Activated B cell treated with CpG ODN at 0.5 μM for 24 hours (primary cell): ENCODE measurements at regions not wholly inside any gene's neighbourhood (a gene's known extent, or its start where the extent isn't known, plus 50 kb on each side); places are given as distances from the start of the nearest gene placed in this dataset.

Experiments
- ATAC-seq: fragments of 200-7000 bp; cut with Tn5 transposase; one replicate; pipeline ENCODE4 v1.10.0; 2021; ENCODE audit warnings: low read depth, mild to moderate bottlenecking, moderate library complexity
- CTCF ChIA-PET: fragments of 350-600 bp; sonication (Branson Sonifier 250); formaldehyde crosslinking; loops from one replicate; lab custom pipeline; 2021; ENCODE audit warnings: antibody characterized with exemption; lab: Charles Lee
- POLR2A ChIA-PET: fragments of 350-600 bp; sonication (Branson Sonifier 250); formaldehyde crosslinking; loops from one replicate; lab custom pipeline; 2021; ENCODE audit warnings: antibody characterized with exemption; lab: Charles Lee
- DNase-seq: peaks from one replicate; pipeline ENCODE4 v3.0.0; 2022
- H3K27ac Mint-ChIP-seq: one replicate; pipeline ENCODE4 v1.8.0; 2020; ENCODE audit warnings: mixed read lengths
- H3K27me3 Mint-ChIP-seq: one replicate; pipeline ENCODE4 v1.8.0; 2021; ENCODE audit warnings: mixed read lengths
- H3K36me3 Mint-ChIP-seq: one replicate; pipeline ENCODE4 v1.8.0; 2021; ENCODE audit warnings: low read depth, mixed read lengths
- H3K4me1 Mint-ChIP-seq: one replicate; pipeline ENCODE4 v1.8.0; 2021; ENCODE audit warnings: mixed read lengths
- H3K4me3 Mint-ChIP-seq: one replicate; pipeline ENCODE4 v1.8.0; 2020; ENCODE audit warnings: mild to moderate bottlenecking, mixed read lengths
- H3K9me3 Mint-ChIP-seq: one replicate; pipeline ENCODE4 v1.8.0; 2020; ENCODE audit warnings: mixed read lengths
- CTCF ChIP-seq: fragments of 200-600 bp; IDR thresholded peaks from one replicate; pipeline ENCODE4 v1.8.0; 2022; ENCODE audit warnings: antibody characterized with exemption, mild to moderate bottlenecking
- intact Hi-C: fragments of 100-400 bp; cut with micrococcal nuclease; formaldehyde crosslinking; loops from one replicate; pipeline ENCODE4 v1.15.1; 2024

- H3K4me1 Mint-ChIP-seq: no peaks in the 10 kb centered on the region
- no peaks in the 10 kb centered on the region for H3K36me3 Mint-ChIP-seq
- peaks cover 2% of the 10 kb centered on the region for H3K9me3 Mint-ChIP-seq
- H3K27me3 Mint-ChIP-seq: no peaks in the 10 kb centered on the region
- ChIA-PET POLR2A (no interaction called here), CTCF (no interaction called here)
- H3K4me3 Mint-ChIP-seq: no peak overlapping the region
- intact Hi-C loops: no loop called here
- ATAC-seq (no peak), DNase-seq (no peak)
- no peak for TF ChIP-seq CTCF
- H3K27ac Mint-ChIP-seq: no peak overlapping the region
Observed at GRCh38 chr4:182015893-182016292, 227.3 kb upstream of the TENM3 start.

- ATAC-seq (no peak), DNase-seq (no peak)
- H3K9me3 Mint-ChIP-seq: peaks cover 2% of the 10 kb centered on the region
- intact Hi-C loops: no loop called here
- H3K4me3 Mint-ChIP-seq: no peak overlapping the region
- no peak overlapping the region for H3K27ac Mint-ChIP-seq
- no peak for TF ChIP-seq CTCF
- ChIA-PET CTCF (no interaction called here), POLR2A (no interaction called here)
- H3K27me3 Mint-ChIP-seq: no peaks in the 10 kb centered on the region
- H3K4me1 Mint-ChIP-seq: no peaks in the 10 kb centered on the region
- H3K36me3 Mint-ChIP-seq: no peaks in the 10 kb centered on the region
Observed at GRCh38 chr4:182017038-182017437, 226.2 kb upstream of the TENM3 start.

- Mint-ChIP-seq H3K36me3 (no peaks in the 10 kb centered on the region), H3K9me3 (peaks cover 6% of the 10 kb centered on the region), H3K27ac (no peak overlapping the region), H3K4me3 (no peak overlapping the region), H3K27me3 (no peaks in the 10 kb centered on the region), H3K4me1 (no peaks in the 10 kb centered on the region)
- intact Hi-C loops: no loop called here
- no peak for ATAC-seq
- POLR2A ChIA-PET: no interaction called here
- CTCF ChIA-PET: no interaction called here
- no peak for DNase-seq
- TF ChIP-seq CTCF: no peak
Observed at GRCh38 chr4:182018691-182019090, 224.5 kb upstream of the TENM3 start.

- Mint-ChIP-seq H3K27ac (no peak overlapping the region), H3K9me3 (peaks cover 6% of the 10 kb centered on the region), H3K27me3 (no peaks in the 10 kb centered on the region), H3K4me1 (no peaks in the 10 kb centered on the region), H3K4me3 (no peak overlapping the region), H3K36me3 (no peaks in the 10 kb centered on the region)
- no peak for ATAC-seq
- ChIA-PET POLR2A (no interaction called here), CTCF (no interaction called here)
- no peak for TF ChIP-seq CTCF
- no peak for DNase-seq
- intact Hi-C loops: no loop called here
Observed at GRCh38 chr4:182019148-182019652, 224.0 kb upstream of the TENM3 start.

GRCh38 chr4:182022909-182023308 lies 220.3 kb upstream of the TENM3 start:
- Mint-ChIP-seq H3K4me3 (no peak overlapping the region), H3K9me3 (peaks cover 14% of the 10 kb centered on the region), H3K4me1 (no peaks in the 10 kb centered on the region), H3K36me3 (no peaks in the 10 kb centered on the region), H3K27me3 (no peaks in the 10 kb centered on the region), H3K27ac (no peak overlapping the region)
- ATAC-seq (no peak), DNase-seq (no peak)
- POLR2A ChIA-PET: no interaction called here
- no peak for TF ChIP-seq CTCF
- CTCF ChIA-PET: no interaction called here
- intact Hi-C loops: no loop called here
